ENCODE measurements at regions not wholly inside any gene's neighbourhood (a gene's known extent, or its start where the extent isn't known, plus 50 kb on each side); places are given as distances from the start of the nearest gene placed in this dataset.
A peak's percentile ranks its signal among the peaks of the same experiment; 100 is the strongest.
"Not testable (repeated sequence)": the region's sequence is repeated elsewhere in the genome, so short reads cannot be mapped to it uniquely, and the experiment has no call there.

GRCh38 chr2:195342061-195342460 lies 315.0 kb upstream of the SLC39A10 start:
- no peak for DNase-seq

DNA sequence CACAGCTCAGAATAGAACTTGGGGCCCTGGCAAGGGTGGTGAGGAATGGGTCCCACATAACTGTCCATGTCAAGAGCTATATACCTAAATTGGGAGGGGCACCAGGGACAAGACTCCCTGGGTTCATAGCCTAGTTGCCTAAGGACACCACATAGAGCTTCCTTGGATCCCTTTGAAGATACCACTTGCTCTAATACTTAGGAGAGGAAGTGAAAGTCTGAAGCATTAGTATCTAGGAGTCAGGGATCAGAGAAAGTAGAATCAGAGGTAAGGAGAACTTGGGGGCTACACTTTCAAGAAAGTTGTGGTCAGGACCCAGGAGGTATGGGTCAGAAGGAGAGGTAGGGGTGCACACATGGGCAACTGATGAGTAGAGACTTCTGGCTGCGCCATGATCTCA lies 318.2 kb upstream of the SLC39A10 start:
- no peak for DNase-seq

DNA sequence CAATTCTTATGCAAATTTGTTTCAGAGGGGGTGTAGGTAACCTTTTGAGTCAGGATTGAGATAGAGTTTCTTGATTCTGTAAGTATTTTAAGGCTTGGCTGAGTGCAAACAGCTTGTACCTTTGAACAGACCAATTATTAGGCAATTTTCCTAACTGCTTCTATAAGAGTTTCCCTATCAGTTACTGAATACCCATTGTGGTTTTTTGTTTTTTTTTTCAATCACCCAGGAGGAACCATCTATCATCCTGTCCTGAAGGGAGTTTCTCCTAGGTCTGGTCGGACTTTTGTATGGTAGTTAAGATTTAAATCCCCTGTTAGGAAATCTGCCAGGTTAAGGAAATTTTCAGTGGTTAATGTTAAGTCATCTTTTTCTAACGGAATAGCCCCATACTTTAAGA lies 319.4 kb upstream of the SLC39A10 start:
- no peak for DNase-seq

- no peak for DNase-seq
Observed at GRCh38 chr2:195333869-195334268, 323.2 kb upstream of the SLC39A10 start.

GRCh38 chr2:195331966-195332365 lies 325.1 kb upstream of the SLC39A10 start:
- DNase-seq, result no peak

DNA sequence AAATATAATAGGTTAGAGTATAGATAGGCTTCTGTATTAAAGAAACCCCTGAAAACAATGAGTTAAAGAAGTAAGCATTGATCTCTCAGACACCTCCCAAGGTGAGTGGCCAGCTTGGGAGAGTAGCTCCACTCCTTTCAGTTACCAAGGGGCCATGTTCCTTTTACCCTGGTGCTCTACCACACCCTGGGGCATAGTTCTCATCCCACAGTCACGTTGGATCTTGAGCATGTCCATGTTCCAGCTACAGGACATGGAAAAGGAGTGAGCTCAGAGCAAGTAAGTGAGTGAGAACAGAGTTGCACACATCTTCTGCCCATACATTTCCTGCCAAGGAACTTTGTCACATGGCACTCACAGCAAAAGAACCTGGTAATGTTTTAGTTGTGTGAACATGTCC lies 325.9 kb upstream of the SLC39A10 start:
- DNase-seq, result no peak

- peak in 1 of 2 donors; percentile 80 for DNase-seq
Observed at GRCh38 chr2:195330513-195330956, 326.5 kb upstream of the SLC39A10 start.

DNA sequence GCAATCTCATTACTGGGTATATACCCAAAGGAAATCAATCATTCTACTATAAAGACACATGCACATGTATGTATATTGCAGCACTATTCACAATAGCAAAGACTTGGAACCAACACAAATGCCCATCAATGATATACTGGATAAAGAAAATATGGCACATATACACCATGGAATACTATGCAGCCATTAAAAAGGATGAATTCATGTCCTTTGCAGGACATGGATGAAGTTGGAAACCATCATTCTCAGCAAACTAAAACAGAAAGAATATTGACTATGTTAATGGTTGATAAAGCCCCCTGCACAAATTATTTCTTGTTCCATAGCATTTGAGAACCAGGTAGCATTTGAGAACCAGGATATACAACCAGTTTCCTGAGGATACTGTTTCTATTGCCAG lies 327.2 kb upstream of the SLC39A10 start:
- DNase-seq, result not testable (repeated sequence)

- no peak for DNase-seq
Observed at GRCh38 chr2:195326537-195326936, 330.5 kb upstream of the SLC39A10 start.

- DNase-seq, result peak in 1 of 2 donors; percentile 20
Observed at GRCh38 chr2:195322324-195322723, 334.7 kb upstream of the SLC39A10 start.

DNA sequence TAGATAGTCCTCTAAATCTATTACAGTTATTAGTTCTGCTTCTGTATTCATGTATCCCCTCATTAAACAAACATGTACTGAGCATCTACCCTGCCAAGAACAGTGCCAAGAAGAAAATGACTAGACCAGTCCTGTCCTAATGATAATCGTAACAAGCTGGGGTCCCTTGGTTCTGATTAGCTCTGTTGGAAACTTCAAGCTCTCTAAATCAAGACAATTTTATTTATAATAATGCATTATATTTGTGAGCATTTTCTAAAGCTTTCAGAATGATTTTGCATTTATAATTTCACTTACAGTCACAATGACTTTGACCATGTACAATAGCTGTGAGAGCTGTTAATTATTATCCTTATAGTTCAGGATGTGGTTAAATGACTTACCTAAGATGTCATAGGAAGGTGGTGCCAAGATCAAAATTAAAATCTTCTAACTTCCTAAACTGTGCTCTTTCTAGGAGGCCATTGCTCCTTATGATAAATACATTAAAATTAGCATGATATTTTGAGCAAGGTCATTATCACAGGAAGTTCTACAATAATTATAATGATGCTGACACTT lies 336.5 kb upstream of the SLC39A10 start:
- DNase-seq, result no peak

GRCh38 chr2:195319548-195320412 lies 337.2 kb upstream of the SLC39A10 start:
- no peak for DNase-seq

DNA sequence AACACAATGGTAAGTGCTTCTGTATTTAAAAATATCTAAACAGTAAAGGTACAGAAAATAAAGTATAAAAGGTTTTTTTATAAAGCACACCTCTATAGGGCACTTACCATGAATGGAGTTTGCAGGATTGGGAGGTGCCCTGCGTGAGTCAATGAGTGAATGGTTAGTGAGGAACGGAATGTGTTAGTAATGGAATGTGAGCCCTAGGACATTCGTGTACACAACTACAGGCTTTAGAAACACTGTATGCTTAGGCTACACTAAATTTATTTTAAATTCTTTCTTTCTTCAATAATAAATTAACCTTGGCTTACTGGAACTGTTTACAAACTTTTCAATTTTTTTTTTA lies 337.9 kb upstream of the SLC39A10 start:
- no peak for DNase-seq

DNA sequence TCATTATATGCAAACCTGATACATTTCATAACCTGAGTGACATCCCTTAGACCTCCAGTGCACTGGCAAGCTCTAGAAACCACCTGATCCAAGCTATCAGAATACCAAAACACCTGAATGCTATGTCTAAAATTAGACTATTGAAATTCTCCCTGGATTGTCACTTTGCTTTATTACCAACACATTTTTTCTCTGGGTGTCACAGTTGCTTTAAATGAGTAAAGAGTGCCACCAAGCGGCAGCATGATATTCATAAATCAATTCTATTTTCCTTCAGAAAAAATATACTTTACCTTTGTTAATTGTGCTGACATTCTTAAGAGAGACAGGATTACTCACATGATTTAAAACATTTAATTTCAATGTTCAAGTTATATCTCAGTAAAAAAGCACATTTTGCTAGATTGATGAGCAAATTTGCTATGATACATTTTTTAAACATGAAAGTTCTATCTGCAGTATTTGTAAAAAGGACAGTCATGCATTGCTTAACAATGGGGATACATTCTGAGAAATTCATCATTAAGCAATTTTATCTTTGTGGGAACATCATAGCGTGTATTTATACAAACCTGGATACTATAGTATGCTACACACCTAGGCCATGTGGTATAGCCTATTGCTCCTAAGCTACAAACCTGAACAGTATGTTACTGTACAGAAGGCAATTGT lies 338.4 kb upstream of the SLC39A10 start:
- peak in 1 of 2 donors; percentile 16 for DNase-seq

- no peak for DNase-seq
Observed at GRCh38 chr2:195317550-195317949, 339.5 kb upstream of the SLC39A10 start.

DNA sequence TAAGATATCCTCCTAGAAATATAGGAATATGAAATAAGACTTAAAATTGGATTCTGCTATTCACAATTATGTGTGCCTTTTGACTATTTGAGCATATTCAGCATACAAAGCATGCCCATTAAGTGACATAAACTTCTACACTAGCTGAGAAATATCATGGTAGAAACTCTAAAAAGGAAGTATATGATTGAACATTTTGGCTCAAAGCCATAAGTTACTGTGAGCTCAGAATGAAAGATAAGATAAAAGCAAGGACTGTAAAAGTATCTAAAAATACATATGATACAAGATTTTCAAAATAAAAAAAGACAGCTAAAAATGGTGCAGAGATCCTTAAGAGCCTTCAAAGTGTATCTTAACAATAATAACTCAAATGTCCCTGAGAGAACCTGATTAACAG lies 340.5 kb upstream of the SLC39A10 start:
- DNase-seq, result peak in 1 of 2 donors; percentile 35

GRCh38 chr2:195313962-195314361 lies 343.1 kb upstream of the SLC39A10 start:
- DNase-seq, result no peak

DNA sequence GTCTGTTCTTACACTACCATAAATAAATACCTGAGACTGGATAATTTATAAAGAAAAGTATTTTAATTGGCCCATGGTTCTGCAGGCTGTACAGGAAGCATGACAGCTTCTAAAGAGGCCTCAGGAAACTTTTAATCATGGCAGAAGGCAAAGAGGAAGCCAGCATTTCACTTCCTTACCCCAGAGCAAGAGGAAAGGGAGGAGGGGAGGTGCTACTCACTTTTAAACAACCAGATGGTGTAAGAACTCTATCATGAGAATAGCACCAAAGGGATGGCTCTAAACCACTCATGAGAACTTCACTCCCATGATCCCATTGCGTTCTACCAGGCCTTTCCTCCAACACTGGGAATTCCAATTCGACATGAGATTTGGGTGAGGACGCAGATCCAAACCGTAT lies 344.4 kb upstream of the SLC39A10 start:
- peak in 1 of 2 donors; percentile 55 for DNase-seq

DNA sequence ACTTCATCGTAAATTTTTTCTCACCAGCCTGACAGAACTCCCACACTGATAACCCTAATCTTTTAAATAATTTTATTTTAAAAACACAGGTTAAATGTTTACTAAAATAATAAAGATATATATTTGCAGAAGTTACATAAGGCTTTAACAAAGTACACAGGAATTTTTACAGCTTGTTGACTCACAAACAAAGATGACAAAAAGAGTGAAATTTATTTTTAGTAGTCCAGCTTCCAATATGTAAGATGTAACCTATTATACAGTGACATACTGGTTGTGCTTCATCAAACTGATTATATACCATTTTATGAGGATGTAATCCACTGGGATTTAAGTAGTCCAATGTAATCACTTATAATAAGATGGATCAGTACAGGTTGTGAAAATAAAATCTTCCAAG lies 348.9 kb upstream of the SLC39A10 start:
- DNase-seq, result no peak

- no peak for DNase-seq
Observed at GRCh38 chr2:195307751-195308150, 349.3 kb upstream of the SLC39A10 start.

- DNase-seq, result no peak
Observed at GRCh38 chr2:195304310-195304709, 352.7 kb upstream of the SLC39A10 start.

DNA sequence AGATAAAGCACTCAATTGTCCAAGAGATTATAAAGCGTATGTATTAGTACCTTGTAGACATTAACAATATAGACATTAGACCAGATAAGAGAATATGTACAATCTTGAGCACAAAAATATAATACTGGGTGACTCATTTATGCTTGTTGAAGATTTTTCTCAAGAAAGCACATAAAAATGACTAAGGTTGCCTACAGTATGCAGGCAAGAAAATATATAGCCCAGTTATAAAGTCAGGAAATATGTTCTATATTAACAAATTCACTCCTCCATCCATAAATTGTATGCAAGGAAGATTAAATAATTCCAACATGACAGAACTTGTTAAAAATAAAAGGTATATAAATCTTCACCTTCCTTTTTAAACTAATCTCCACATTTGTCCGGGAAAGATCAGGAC lies 356.4 kb upstream of the SLC39A10 start:
- no peak for DNase-seq

DNA sequence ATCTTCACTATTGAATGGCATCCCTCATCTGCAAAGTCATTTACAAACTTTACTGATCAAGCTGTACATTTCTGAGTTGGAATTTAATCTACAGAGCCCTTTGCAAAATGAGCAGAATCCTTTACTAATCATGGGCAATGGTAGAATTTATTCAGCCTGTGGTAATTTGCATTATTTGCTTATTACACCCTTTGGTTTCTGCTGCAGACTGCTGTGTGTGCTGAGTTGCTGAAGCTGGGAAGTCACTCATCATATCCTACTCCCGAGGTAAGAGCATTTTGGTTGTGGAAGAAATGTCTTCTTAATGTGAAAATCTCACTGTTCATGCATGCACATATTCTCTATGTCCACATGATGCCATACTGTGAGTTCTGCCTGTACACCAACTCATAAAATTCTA lies 357.4 kb upstream of the SLC39A10 start:
- DNase-seq, result no peak

DNA sequence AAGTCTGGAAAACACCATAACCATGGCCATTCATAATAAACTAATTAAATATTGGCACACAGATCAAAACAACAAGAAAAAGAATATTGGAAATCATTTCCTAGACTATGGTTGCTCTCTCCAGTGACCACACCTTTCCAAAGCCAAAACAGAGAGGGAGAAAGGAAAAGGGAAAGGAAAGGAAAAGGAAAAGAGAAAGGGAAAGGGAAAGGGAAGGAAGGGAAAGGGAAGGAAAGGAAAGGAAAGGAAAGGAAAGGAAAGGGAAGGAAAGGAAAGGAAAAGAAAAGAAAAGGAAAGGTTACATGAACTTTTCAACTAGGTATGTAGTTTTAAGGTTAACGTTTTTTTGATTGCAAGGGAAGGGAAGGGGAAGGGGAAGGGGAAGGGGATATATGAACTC lies 360.5 kb upstream of the SLC39A10 start:
- DNase-seq, result no peak
